Skin of body (tissue), 1 donor: ENCODE measurements at regions not wholly inside any gene's neighbourhood (a gene's known extent, or its start where the extent isn't known, plus 50 kb on each side); places are given as distances from the start of the nearest gene placed in this dataset.
"Not testable (repeated sequence)": the region's sequence is repeated elsewhere in the genome, so short reads cannot be mapped to it uniquely, and the experiment has no call there.

Experiments
- DNase-seq: peaks from one replicate; lab custom pipeline; 2025; lab: John Stamatoyannopoulos, UW

DNA sequence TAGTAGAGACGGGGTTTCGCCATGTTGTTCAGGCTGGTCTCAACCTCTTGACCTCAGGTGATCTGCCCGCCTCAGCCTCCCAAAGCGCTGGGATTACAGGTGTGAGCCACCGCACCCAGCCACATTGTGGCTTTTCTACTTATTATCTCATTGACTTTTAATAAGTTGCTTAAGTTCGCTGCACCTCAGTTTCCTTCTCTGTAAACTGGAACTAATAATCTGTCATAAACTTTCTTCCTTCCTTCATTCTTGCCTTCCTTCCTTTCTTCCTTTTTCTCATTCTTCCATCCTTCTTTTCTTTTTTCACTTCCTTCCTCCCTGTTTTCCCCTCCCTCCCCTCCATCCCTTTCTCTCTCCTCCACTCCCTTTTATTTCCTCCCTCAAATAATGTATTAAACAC is 192.2 kb downstream of the MAF start:
- DNase-seq = no peak

DNA sequence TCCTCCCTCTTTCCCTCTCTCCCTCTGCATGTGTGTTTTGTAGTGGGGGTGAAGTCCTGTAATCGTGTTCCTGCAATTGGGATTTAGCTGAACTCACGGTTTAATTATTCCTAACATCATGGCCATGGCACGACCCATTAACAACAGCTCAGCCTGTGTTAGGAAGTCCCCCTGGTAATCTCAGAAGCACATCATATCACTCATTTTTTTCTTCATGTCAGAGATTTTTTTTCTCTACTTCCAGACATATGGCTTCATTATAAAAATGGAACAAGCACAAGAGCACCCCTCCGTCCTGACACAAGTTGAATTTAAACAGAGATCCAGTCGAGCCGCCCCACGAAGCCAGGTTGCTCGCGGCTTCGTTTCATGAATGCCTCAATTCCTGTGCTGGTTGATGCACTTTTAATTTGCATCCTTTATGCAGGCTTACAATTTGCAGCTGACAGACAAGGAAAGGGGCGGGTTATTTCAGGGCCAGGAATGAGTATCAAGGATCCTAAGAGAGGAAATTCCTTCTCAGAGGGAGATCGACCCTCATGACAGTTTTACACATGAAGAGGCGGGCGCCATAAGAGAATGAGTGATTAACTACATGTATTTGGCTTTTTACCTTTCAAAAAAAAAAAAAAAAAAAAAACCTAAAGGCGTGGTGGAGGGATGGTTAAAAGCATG is 192.9 kb downstream of the MAF start:
- no peak for DNase-seq

DNA sequence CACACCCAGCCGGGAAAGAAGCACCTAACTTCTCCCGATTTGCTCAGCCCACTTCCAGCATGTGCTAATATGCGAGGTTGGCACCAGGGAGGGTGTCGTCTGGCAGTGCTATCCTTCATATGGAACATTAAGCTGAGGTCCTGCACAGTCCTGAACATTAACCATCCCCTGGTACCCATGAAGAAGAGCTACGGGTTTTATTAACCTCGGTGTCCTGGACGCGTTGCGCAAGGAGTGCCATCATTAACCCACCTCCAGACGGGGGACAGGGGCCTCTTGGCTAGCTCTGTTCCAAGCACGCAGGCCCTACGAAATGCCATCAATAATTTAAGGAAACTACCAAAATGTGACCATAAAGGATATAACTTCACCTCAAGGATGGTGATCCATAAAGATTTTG is 193.5 kb downstream of the MAF start:
- no peak for DNase-seq

DNA sequence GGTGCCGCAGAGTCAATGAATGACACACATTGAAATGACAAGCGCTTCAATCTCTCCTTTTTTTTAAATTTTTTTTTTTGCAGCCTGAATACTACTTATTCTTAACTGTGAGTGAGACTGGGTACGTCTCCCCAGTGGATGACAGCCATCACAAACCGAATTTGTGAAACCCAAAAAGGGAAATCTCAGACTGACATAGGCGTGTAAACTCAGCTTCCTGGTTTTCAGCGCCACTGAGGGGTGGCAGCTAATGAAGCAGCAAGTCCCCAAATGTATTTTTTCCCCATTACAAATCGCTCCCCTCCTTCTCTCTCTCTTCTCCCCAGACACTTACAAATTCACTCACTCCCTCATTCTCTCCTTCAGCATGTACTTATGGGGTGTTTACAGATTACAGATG is 196.0 kb downstream of the MAF start:
- DNase-seq = no peak

DNA sequence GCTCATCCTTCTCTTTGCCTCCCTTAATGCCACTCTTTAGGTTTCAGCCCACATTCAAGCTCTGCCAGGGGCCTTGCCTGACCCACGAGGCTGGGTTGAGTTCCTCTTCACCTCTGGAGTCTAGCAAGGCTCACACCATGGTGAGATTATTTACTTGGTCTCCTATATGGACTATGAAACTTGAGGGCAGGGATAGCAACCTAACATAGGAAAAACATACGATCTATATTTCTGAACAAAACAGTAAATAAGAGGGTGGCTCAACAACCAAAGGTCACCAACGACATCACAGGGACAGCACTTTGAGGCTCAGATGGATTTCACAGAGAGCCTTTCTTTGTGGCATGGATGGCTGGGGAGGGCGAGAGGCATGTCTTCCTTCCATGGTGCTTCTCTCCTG is 197.0 kb downstream of the MAF start:
- no peak for DNase-seq

DNA sequence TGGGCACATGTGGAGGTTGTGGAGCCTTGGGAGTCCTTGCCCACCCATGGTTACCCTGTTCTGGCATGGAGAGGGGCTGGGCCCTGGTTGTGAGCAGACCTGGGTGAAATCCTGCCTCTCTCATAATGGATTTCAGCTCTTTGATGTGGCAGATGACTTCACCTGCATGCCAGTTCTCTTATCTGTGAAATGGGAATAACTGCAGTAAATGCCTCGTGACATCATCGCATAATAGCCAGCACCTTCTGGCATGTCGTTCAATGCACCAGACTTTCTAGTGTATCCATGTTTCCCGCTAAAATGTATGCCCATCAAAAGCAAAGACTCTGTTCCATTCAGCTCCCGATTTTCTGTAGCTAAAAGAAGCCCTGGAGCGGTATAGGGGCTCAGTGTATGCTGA is 197.6 kb downstream of the MAF start:
- DNase-seq = no peak

DNA sequence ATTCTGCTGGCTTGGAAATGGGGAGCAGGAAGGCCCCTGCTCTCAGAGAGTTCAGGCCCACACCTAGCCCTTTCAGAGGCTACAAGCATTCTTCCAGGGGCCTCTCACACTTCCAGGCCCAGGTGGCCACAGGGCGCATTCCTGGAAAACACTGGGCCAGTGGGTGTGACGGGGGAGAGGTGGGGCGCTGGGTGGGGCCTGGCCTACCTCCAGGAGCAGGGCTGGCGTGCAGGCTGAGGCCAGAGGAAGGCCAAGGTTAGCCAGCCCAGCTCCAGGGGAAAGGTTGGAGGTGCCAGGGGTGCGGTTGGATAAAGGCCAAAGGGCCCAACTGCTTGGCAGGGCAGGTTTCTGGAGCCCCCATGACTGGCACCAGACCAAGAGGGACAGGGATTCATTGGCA is 198.2 kb downstream of the MAF start:
- DNase-seq = no peak

DNA sequence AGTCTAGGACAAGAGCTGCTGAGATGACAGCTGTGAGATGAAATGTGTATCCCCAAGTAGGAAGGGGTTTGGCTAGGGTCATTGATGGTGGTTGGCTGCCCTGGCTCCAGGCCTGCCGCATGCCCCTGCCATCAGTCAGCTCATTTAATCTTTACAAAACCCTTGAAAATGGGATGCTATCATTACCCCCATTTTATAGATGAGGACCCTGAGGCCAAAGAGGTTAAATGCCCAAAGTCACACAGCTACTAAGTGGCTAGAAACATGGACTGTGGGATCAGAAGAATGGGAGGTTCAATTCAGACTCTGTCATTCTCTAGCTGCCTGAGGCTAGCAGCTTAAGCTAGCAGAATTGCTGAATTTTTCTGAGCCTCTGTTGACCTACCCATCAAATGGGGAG is 198.8 kb downstream of the MAF start:
- DNase-seq = no peak

DNA sequence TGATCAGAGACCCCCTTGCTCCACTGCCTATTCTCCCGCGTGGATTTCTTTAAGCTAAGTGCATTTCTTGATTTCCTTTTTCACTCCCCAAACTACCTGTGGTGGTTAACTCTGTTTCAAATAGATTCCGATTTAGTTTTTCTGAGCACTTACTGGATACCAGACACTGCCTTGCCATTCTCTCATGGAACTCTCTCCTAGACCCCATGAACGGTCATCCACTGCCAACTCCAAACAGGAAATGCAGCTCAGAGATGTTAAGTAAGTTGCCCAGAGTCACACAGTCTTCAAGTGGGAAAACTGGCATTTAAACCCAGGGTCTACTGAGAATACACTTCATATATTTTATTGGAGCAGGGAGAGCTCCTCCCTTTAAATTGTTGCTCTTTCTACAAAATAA is 199.4 kb downstream of the MAF start:
- DNase-seq = no peak

DNA sequence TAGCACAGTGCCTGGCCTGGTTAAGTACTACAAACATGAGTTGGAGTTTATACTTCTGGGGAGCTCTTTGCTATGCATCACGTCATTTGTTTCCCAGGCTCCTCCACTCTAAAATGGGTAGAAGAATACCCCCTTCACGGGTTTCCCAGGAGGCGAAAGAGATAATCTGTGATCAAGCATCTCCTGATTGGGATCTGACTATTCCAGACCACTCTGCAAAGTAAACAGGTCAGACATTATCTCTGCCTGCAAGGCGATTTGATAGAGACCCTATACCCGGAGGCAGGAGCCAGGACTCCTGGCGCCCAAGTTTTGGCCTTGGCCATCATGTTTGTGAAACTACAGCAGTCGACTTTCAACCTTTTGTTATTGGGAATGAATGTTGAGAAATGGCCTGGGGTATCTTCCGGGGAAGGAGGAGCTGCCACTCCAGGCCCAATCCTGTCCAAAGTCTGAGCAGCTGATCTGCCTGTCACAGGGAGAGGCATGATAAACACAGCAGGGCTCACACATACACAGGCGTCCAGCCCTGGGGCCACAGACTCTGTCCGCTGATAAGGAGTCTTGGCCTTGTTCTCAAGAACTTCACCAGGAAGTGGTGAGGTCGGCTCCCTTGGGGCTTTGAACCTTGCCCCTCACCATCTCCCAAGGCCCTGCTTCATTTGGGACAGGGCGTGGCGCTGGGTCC is 199.9 kb downstream of the MAF start:
- DNase-seq = no peak

DNA sequence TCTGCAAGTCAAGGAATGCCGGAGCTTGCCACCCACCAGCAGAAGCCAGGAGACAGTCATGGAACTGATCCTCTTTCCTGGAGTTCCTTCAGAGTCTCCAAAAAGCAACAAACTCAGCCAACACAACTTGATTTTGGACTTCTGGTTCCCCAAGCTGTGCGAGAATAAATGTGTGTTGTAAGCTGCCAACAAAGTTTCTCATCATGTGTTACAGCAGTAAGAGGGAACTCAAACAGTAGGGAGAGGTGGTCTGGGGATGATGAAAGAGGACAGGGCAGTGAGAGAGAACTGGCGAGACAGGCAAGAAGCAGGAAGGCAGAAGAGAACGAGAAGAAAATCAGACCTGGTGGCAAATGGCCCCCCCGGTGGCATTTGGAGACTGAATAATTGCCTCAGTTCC is 204.9 kb downstream of the MAF start:
- DNase-seq = no peak

DNA sequence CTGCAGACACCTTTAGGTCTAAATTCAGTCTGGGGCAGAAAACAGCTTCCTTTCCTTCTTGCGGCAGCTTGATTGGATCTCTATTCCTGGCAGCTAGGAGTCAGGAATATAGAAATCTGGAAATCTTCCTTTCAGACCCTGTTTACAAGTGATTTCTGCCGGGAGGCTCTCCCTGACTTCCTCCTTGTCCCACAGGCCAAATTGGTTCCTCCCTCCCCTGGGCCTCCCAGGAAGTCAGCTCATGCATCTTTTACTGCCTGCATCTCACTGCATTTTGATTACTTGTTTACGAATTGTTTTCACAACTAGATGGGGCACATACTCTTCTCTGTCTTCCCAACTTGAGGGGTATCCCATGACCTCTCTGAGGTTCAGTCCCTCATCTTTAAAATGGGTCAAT is 206.3 kb downstream of the MAF start:
- no peak for DNase-seq

DNA sequence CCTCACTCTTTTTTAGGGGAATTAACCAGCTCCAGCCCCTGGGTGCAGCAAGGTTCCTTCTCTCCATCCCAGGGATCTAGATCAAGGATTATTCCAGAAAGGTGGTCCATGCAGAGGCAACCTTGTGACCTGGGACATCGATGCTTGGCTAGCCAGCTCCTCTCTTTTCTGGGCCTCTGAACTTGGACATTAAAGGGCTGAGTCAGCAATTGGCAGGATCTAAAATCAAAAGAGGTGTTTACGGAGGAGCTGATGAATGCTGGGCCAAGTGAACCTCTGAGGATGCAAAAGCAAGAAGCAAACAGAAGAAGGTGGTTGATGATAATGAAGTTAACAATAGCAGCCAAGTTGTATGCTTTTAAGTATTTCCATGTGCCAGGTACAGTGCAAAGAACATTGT is 207.0 kb downstream of the MAF start:
- no peak for DNase-seq

DNA sequence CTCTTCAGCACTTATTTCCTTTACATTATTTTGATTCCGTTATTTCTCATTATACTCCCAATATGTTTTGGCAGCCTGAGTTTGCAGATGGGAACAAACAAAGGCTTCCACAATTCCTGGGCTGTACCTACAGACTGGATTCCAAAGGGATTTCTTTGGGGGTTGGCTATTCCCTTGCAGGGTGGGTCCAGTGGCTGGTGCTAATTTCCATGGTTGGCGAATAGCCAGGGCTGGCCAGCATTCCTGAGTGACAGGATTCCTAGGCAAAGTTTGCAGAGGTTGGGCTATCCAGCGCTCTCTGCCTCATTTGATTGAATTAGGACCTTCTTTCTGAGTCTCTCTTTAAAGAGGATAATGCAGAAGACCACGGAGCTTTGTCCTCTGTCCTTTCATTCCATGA is 207.4 kb downstream of the MAF start:
- DNase-seq = no peak

DNA sequence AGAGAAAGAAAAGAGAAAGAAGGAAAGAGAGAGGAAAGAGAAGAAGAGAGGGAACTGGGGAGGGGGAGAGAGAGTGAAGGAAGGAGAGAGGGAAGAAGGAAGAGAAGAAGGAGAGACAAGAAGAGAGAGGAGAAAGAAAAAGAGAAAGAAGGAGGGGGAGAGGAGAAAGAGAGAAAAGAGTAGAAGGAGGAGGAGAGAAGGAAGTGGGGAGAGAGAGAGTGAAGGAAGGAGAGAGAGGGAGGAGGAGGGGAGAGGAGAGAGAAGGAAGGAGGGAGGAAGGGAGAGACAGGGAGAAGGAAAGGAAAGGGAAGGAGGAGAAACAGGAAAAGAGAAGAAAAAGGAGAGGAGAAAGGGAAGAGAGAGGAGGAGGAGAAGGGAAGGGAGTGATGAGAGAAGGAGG is 208.5 kb downstream of the MAF start:
- DNase-seq = no peak

DNA sequence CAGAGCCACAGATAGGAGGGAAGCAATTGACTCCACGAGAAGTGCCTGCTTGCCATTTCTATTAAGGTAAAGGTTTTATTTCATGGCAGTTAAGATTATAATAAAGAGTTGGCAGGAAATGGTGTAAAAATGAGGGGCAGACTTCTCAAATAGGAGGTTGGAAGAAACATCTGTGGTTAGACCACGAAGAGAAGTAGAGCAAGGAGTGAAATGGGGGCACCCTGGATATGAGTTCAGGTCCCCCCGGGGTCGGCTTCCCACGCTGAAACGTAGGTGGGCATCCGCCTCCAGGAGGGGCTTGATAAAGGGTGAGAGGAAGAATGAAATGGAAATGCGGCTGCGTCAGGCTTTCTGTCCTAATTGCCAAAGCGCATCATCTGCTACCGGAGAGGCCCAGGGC is 209.1 kb downstream of the MAF start:
- DNase-seq = no peak

DNA sequence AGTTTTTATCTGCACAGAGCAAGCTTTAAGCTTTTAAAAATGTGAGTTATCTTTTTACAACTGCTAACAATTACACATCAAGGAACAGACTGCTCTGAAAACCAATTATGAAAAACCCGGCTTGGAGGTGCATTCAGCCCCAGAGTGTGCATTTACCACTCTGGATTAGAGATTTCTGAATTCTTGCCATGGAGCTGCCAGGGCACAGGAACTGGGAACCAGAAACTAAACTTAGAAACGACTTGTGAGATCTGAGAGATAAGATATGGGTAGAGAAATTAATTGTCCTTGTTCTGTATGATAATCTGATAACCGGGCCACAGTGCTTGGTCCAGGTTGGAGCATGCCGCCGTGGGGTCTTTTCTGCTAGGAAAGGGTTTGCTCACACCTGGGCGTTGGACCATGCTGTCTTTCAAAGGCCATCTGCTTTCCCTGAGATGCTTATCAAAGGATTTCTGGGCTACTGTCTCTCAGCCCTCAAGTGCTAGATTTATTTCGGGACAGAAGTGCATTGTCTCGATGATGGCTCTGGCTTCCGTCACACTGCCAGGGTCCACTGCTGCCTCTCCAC is 210.0 kb downstream of the MAF start:
- DNase-seq = no peak

DNA sequence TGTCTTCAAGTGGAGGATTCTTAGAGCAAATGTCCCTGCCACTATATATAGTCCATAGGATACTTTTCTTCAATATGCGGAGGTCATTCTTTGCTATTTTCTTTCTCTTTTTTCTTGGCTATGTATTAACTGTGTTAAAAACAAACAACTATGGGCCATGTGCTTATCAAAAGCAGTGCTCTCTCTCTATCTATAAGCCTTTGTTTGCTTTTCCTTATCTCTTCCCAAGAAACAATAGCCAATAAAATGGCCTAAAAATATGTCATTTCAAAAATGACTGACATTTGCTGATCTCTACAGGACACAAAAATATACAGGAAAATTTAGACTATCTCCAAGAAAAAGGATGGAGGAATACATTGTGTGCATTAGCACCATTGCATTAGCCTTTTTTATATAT is 212.1 kb downstream of the MAF start:
- DNase-seq = no peak

DNA sequence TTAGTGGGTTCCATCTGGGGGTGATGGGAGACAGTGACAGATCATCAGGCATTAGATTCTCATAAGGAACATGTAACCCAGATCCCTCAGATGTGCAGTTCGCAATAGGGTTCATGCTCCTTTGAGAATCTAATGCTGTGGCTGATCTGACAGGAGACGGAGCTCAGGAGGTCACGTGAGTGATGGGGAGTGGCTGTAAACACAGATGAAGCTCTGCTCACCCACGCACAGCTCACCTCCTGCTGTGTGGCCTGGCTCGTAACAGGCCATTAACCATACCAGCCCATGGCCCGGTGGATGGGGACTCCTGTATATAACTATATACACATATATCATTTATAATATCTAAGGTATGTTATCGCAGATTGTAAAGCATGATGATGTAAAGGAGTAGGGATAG is 214.2 kb downstream of the MAF start:
- no peak for DNase-seq

DNA sequence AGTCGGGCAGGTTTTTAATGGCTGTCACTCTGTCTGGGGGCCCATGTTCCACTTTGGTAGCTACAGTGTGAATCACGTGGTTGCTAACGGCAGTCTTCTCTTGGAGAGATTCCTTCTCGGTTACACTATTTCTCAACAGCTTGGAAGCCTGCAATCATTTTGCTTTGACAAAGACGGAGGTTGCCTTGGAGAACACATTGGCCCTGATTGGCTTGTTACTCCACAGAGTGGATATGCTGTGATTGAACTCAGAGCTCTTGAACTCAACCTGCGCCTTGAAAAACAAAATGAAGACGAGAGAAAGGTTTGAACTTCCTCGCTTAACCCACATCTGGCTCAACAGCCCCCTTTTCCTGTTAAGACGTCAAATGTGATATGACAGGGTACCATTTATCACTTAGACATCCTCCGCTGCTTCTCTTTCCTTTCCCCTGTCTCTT is 218.9 kb downstream of the MAF start:
- peak; percentile 14 for DNase-seq

DNA sequence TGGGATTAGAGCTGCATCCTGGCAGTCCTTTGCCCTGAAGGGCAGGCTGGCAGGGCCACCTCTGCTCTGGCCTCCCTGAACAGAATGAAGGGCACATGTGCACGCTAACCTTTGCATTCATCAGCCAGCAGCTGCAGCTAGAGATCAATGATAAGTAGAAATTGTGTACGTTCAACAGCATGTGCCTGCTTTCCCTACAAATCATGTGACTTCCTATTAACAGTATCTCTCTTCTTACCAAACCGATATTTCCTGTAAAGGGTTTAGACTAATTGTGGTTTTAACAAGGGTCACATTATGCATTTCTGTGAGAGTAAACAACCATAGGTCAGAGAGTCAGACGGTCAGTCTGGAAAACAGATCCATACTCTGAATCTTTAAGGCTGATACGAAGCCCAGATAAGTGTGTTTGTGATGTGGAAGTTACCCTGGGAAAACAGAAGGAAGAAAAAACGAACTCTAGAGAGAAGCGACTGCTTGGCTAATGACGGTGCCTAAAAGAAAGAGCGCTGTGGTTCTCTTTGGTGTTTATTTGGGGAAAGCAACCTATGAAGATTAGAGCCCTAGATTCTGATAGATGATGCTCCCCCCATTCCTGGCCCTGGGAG is 219.4 kb downstream of the MAF start:
- DNase-seq = no peak

DNA sequence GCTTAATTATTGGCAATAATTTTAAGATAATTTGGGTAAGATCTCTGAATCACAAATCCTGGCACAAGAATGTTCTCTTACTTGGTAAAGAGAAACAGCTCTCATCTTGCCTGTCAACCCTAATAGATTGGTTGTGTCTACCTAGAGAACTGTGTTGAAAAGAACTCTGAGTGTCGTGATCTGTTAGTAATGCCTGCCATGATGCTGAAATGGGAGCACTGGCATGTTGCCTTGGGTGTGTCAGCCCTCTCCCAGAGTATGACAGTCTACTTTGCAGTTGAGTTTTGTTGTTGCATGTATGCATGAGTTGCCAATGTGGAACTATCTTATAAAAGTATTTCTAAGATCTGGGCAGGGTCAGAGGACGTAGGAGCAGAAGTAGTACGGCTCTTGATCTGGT is 221.4 kb downstream of the MAF start:
- no peak for DNase-seq

DNA sequence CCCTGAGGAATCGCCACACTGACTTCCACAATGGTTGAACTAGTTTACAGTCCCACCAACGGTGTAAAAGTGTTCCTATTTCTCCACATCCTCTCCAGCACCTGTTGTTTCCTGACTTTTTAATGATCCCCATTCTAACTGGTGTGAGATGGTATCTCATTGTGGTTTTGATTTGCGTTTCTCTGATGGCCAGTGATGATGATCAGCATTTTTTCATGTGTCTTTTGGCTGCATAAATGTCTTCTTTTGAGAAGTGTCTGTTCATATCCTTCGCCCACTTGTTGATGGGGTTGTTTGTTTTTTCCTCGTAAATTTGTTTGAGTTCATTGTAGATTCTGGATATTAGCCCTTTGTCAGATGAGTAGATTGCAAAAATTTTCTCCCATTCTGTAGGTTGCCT is 223.5 kb downstream of the MAF start:
- not testable (repeated sequence) for DNase-seq
